Parathyroid adenoma (tissue), 2 donors: ENCODE measurements at regions not wholly inside any gene's neighbourhood (a gene's known extent, or its start where the extent isn't known, plus 50 kb on each side); places are given as distances from the start of the nearest gene placed in this dataset.
"Not testable (repeated sequence)": the region's sequence is repeated elsewhere in the genome, so short reads cannot be mapped to it uniquely, and the experiment has no call there.

Source experiments
- H2AFZ ChIP-seq: fragments of 300-600 bp; sonication (generic); one replicate; pipeline ENCODE4 v1.7.0; 2017; ENCODE audit warnings: antibody characterized with exemption, mild to moderate bottlenecking
- H3K27ac ChIP-seq: fragments of 300-600 bp; sonication (generic); one replicate; pipeline ENCODE4 v1.7.0; 2017
- H3K27me3 ChIP-seq: fragments of 300-600 bp; sonication (generic); one replicate; pipeline ENCODE4 v1.7.0; 2017; ENCODE audit warnings: low read length; ENCODE audit not compliant: control insufficient read depth, insufficient read depth
- H3K36me3 ChIP-seq: fragments of 300-600 bp; sonication (generic); one replicate; pipeline ENCODE4 v1.7.0; 2017; ENCODE audit warnings: low read length; ENCODE audit not compliant: control insufficient read depth, insufficient read depth
- H3K4me1 ChIP-seq: fragments of 300-600 bp; sonication (generic); one replicate; pipeline ENCODE4 v1.7.0; 2017; ENCODE audit warnings: control low read depth
- H3K4me2 ChIP-seq: fragments of 300-600 bp; sonication (generic); one replicate; pipeline ENCODE4 v1.7.0; 2017; ENCODE audit warnings: low read length
- H3K4me3 ChIP-seq: fragments of 300-600 bp; sonication (generic); one replicate; pipeline ENCODE4 v1.7.0; 2017; ENCODE audit warnings: low read depth, low read length
- H3K79me2 ChIP-seq: fragments of 300-600 bp; sonication (generic); one replicate; pipeline ENCODE4 v1.7.0; 2017; ENCODE audit warnings: control low read depth
- H3K9ac ChIP-seq: fragments of 300-600 bp; sonication (generic); one replicate; pipeline ENCODE4 v1.7.0; 2017; ENCODE audit warnings: mild to moderate bottlenecking
- H3K9me3 ChIP-seq: fragments of 300-600 bp; sonication (generic); one replicate; pipeline ENCODE4 v1.7.0; 2017; ENCODE audit warnings: low read length; ENCODE audit not compliant: control insufficient read depth
- CTCF ChIP-seq: fragments of 300-600 bp; sonication (generic); IDR thresholded peaks from one replicate; pipeline ENCODE4 v1.7.0; 2017; ENCODE audit warnings: antibody characterized with exemption, mild to moderate bottlenecking
- donor health status: primary hyperparathyroidism.

GRCh38 chr2:188032786-188033185 lies 258.9 kb upstream of the GULP1 start:
- no peak for TF ChIP-seq CTCF
- Histone ChIP-seq H3K9ac (no peak overlapping the region), H3K4me1 (no peaks in the 10 kb centered on the region), H3K27me3 (no peaks in the 10 kb centered on the region), H3K4me3 (no peak overlapping the region), H3K4me2 (no peak overlapping the region), H3K79me2 (no peaks in the 10 kb centered on the region), H3K9me3 (no peaks in the 10 kb centered on the region), H2AFZ (no peak overlapping the region), H3K36me3 (no peaks in the 10 kb centered on the region), H3K27ac (no peak overlapping the region)

- H3K9me3 ChIP-seq, H3K4me2 ChIP-seq, H3K9ac ChIP-seq, H3K36me3 ChIP-seq, H3K4me1 ChIP-seq, H3K79me2 ChIP-seq, H3K4me3 ChIP-seq, H3K27me3 ChIP-seq, H3K27ac ChIP-seq, H2AFZ ChIP-seq: not testable (repeated sequence)
Measured at GRCh38 chr2:188033240-188033639, 258.4 kb upstream of the GULP1 start.

- not testable (repeated sequence) for H3K9ac ChIP-seq, H2AFZ ChIP-seq, H3K4me1 ChIP-seq, H3K36me3 ChIP-seq, H3K79me2 ChIP-seq, H3K27me3 ChIP-seq, H3K9me3 ChIP-seq, H3K4me2 ChIP-seq, H3K27ac ChIP-seq, H3K4me3 ChIP-seq
Measured at GRCh38 chr2:188034102-188034501, 257.6 kb upstream of the GULP1 start.

GRCh38 chr2:188035377-188035776 lies 256.3 kb upstream of the GULP1 start:
- H3K4me1 ChIP-seq, H3K36me3 ChIP-seq, H3K9me3 ChIP-seq, H3K4me3 ChIP-seq, H3K79me2 ChIP-seq, H3K27me3 ChIP-seq, H3K9ac ChIP-seq, H2AFZ ChIP-seq, H3K4me2 ChIP-seq, H3K27ac ChIP-seq: not testable (repeated sequence)

GRCh38 chr2:188036786-188037185 lies 254.9 kb upstream of the GULP1 start:
- not testable (repeated sequence) for H3K4me3 ChIP-seq, H3K4me2 ChIP-seq, H3K4me1 ChIP-seq, H2AFZ ChIP-seq, H3K27ac ChIP-seq, H3K9ac ChIP-seq, H3K36me3 ChIP-seq, H3K27me3 ChIP-seq, H3K9me3 ChIP-seq, H3K79me2 ChIP-seq

GRCh38 chr2:188039307-188039706 lies 252.4 kb upstream of the GULP1 start:
- no peaks in the 10 kb centered on the region for H3K36me3 ChIP-seq
- H3K27ac ChIP-seq = no peak overlapping the region
- H3K9ac ChIP-seq = no peak overlapping the region
- no peak overlapping the region for H3K4me3 ChIP-seq
- H3K27me3 ChIP-seq = no peaks in the 10 kb centered on the region
- no peak overlapping the region for H2AFZ ChIP-seq
- no peak for TF ChIP-seq CTCF
- no peak overlapping the region for H3K4me2 ChIP-seq
- no peaks in the 10 kb centered on the region for H3K4me1 ChIP-seq
- H3K9me3 ChIP-seq = no peaks in the 10 kb centered on the region
- H3K79me2 ChIP-seq = no peaks in the 10 kb centered on the region

GRCh38 chr2:188042412-188042811 lies 249.3 kb upstream of the GULP1 start:
- Histone ChIP-seq H3K27me3 (no peaks in the 10 kb centered on the region), H3K27ac (no peak overlapping the region), H3K36me3 (no peaks in the 10 kb centered on the region), H3K4me1 (no peaks in the 10 kb centered on the region), H3K4me2 (no peak overlapping the region), H2AFZ (no peak overlapping the region), H3K79me2 (no peaks in the 10 kb centered on the region), H3K9ac (no peak overlapping the region), H3K9me3 (no peaks in the 10 kb centered on the region), H3K4me3 (no peak overlapping the region)
- no peak for TF ChIP-seq CTCF
